HFFc6 (cell line): ENCODE measurements at regions not wholly inside any gene's neighbourhood (a gene's known extent, or its start where the extent isn't known, plus 50 kb on each side); places are given as distances from the start of the nearest gene placed in this dataset.

ENCODE experiments used
- DNase-seq: peaks from one replicate; pipeline ENCODE4 v3.0.0-alpha.2; 2018
- H3K27ac Mint-ChIP-seq: 2 replicates; pipeline ENCODE4 v1.8.0; 2020; ENCODE audit warnings: mild to moderate bottlenecking, mixed read lengths
- H3K27me3 Mint-ChIP-seq: 2 replicates; pipeline ENCODE4 v1.8.0; 2021; ENCODE audit warnings: mild to moderate bottlenecking, moderate library complexity, mixed read lengths; ENCODE audit not compliant: insufficient read depth
- H3K36me3 Mint-ChIP-seq: 2 replicates; pipeline ENCODE4 v1.8.0; 2021; ENCODE audit warnings: low read depth, mixed read lengths
- H3K4me1 Mint-ChIP-seq: 2 replicates; pipeline ENCODE4 v1.8.0; 2020; ENCODE audit warnings: low read depth, mixed read lengths
- H3K4me3 Mint-ChIP-seq: 2 replicates; pipeline ENCODE4 v1.8.0; 2020; ENCODE audit warnings: mild to moderate bottlenecking, moderate library complexity, mixed read lengths
- H3K9me3 Mint-ChIP-seq: 2 replicates; pipeline ENCODE4 v1.8.0; 2020; ENCODE audit warnings: mild to moderate bottlenecking, mixed read lengths
- CTCF ChIP-seq: fragments of 200-600 bp; sonication (generic); IDR thresholded peaks from 2 replicates; pipeline ENCODE4 v1.5.0; 2021; ENCODE audit warnings: antibody characterized with exemption, mild to moderate bottlenecking

- H3K4me1 Mint-ChIP-seq = peaks cover 48% of the 10 kb centered on the region
- H3K27ac Mint-ChIP-seq = peak overlapping the region; percentile 87
- peak; percentile 94 for DNase-seq
- H3K27me3 Mint-ChIP-seq = no peaks in the 10 kb centered on the region
- no peaks in the 10 kb centered on the region for H3K9me3 Mint-ChIP-seq
- H3K36me3 Mint-ChIP-seq = no peaks in the 10 kb centered on the region
- H3K4me3 Mint-ChIP-seq = peak overlapping the region; percentile 51
- no peak for TF ChIP-seq CTCF
Observed at GRCh38 chr2:9703085-9703678, 72.4 kb upstream of the YWHAQ start.

GRCh38 chr2:9703701-9704221 is 73.0 kb upstream of the YWHAQ start:
- Mint-ChIP-seq H3K4me1 (peaks cover 46% of the 10 kb centered on the region), H3K4me3 (peak overlapping the region; percentile 51), H3K36me3 (no peaks in the 10 kb centered on the region), H3K27me3 (no peaks in the 10 kb centered on the region), H3K9me3 (no peaks in the 10 kb centered on the region), H3K27ac (peak overlapping the region; percentile 87)
- DNase-seq = peak; percentile 86
- TF ChIP-seq CTCF = peak; percentile 60

- Mint-ChIP-seq H3K4me3 (no peak overlapping the region), H3K9me3 (no peaks in the 10 kb centered on the region), H3K27me3 (no peaks in the 10 kb centered on the region), H3K36me3 (no peaks in the 10 kb centered on the region), H3K27ac (peak overlapping the region; percentile 47; the same call in 1 of the 2 replicates), H3K4me1 (peaks cover 38% of the 10 kb centered on the region)
- DNase-seq = no peak
- TF ChIP-seq CTCF = no peak
Observed at GRCh38 chr2:9704600-9704999, 73.8 kb upstream of the YWHAQ start.

GRCh38 chr2:9705196-9705595 is 74.4 kb upstream of the YWHAQ start:
- H3K4me3 Mint-ChIP-seq = no peak overlapping the region
- no peaks in the 10 kb centered on the region for H3K9me3 Mint-ChIP-seq
- no peak for DNase-seq
- H3K27me3 Mint-ChIP-seq = no peaks in the 10 kb centered on the region
- no peaks in the 10 kb centered on the region for H3K36me3 Mint-ChIP-seq
- no peak overlapping the region for H3K27ac Mint-ChIP-seq
- H3K4me1 Mint-ChIP-seq = peaks cover 32% of the 10 kb centered on the region
- TF ChIP-seq CTCF = no peak

- no peak for DNase-seq
- Mint-ChIP-seq H3K27me3 (no peaks in the 10 kb centered on the region; the same call in 1 of the 2 replicates), H3K9me3 (no peaks in the 10 kb centered on the region), H3K4me3 (no peak overlapping the region), H3K27ac (no peak overlapping the region), H3K4me1 (peaks cover 28% of the 10 kb centered on the region), H3K36me3 (no peaks in the 10 kb centered on the region)
- no peak for TF ChIP-seq CTCF
Observed at GRCh38 chr2:9707008-9707407, 76.2 kb upstream of the YWHAQ start.
